Panc1 (cell line): ENCODE measurements at regions not wholly inside any gene's neighbourhood (a gene's known extent, or its start where the extent isn't known, plus 50 kb on each side); places are given as distances from the start of the nearest gene placed in this dataset.

ENCODE experiments used
- POLR2AphosphoS5 ChIP-seq: IDR thresholded peaks from 2 replicates; pipeline ENCODE4 v1.6.1; 2012; ENCODE audit warnings: mild to moderate bottlenecking, low read depth, low read length, moderate library complexity
- SIN3A ChIP-seq: IDR thresholded peaks from 2 replicates; pipeline ENCODE4 v1.6.1; 2012; ENCODE audit warnings: low read depth, mild to moderate bottlenecking, low read length, moderate library complexity, borderline replicate concordance; ENCODE audit not compliant: insufficient read depth
- TF ChIP-seq, protein P1 (sequence below): fragments of 450-650 bp; IDR thresholded peaks from 2 replicates; pipeline ENCODE4 v1.5.1; 2017; ENCODE audit warnings: mild to moderate bottlenecking
- TF ChIP-seq, protein P2 (sequence below), 2 experiments: IDR thresholded peaks; 2 replicates each; pipeline ENCODE4 v1.6.1; 2011 to 2012; ENCODE audit warnings: low read depth in 2 of 2, control low read depth in 1 of 2, low read length in 1 of 2, mild to moderate bottlenecking in 1 of 2, moderate library complexity in 1 of 2; ENCODE audit not compliant: insufficient read depth in 1 of 2

DNA sequence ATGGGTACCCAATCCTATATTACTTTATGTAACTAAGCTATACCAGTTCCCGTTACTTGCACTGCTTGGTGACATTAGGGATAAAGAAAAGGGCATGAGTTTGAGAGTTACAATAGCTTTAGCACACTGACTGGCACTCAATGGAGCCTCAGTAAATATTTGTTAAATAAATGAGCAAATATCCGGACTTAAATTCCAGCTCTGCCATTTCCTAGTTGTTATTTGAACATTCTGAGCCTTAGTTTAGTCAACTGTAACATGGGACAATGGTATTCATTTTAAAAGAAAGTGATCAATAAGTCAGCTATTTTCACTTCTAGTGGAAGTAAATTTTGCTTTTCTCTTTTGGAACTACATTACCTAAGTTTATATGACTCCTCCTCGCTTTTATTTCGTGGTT lies 198.7 kb downstream of the ZC3H11B start:
- TF ChIP-seq, protein P1, sequence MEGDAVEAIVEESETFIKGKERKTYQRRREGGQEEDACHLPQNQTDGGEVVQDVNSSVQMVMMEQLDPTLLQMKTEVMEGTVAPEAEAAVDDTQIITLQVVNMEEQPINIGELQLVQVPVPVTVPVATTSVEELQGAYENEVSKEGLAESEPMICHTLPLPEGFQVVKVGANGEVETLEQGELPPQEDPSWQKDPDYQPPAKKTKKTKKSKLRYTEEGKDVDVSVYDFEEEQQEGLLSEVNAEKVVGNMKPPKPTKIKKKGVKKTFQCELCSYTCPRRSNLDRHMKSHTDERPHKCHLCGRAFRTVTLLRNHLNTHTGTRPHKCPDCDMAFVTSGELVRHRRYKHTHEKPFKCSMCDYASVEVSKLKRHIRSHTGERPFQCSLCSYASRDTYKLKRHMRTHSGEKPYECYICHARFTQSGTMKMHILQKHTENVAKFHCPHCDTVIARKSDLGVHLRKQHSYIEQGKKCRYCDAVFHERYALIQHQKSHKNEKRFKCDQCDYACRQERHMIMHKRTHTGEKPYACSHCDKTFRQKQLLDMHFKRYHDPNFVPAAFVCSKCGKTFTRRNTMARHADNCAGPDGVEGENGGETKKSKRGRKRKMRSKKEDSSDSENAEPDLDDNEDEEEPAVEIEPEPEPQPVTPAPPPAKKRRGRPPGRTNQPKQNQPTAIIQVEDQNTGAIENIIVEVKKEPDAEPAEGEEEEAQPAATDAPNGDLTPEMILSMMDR = no peak
- TF ChIP-seq SIN3A = no peak
- TF ChIP-seq POLR2AphosphoS5 = no peak
- TF ChIP-seq, protein P2, sequence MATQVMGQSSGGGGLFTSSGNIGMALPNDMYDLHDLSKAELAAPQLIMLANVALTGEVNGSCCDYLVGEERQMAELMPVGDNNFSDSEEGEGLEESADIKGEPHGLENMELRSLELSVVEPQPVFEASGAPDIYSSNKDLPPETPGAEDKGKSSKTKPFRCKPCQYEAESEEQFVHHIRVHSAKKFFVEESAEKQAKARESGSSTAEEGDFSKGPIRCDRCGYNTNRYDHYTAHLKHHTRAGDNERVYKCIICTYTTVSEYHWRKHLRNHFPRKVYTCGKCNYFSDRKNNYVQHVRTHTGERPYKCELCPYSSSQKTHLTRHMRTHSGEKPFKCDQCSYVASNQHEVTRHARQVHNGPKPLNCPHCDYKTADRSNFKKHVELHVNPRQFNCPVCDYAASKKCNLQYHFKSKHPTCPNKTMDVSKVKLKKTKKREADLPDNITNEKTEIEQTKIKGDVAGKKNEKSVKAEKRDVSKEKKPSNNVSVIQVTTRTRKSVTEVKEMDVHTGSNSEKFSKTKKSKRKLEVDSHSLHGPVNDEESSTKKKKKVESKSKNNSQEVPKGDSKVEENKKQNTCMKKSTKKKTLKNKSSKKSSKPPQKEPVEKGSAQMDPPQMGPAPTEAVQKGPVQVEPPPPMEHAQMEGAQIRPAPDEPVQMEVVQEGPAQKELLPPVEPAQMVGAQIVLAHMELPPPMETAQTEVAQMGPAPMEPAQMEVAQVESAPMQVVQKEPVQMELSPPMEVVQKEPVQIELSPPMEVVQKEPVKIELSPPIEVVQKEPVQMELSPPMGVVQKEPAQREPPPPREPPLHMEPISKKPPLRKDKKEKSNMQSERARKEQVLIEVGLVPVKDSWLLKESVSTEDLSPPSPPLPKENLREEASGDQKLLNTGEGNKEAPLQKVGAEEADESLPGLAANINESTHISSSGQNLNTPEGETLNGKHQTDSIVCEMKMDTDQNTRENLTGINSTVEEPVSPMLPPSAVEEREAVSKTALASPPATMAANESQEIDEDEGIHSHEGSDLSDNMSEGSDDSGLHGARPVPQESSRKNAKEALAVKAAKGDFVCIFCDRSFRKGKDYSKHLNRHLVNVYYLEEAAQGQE (IDR thresholded peaks at IDR 0.05; ENCODE audit: insufficient read depth in 1 of 2, low read depth in 2 of 2, low read length in 1 of 2) = no peak
